Tibial nerve (tissue), 4 donors: ENCODE measurements at regions not wholly inside any gene's neighbourhood (a gene's known extent, or its start where the extent isn't known, plus 50 kb on each side); places are given as distances from the start of the nearest gene placed in this dataset.
"Not testable (repeated sequence)": the region's sequence is repeated elsewhere in the genome, so short reads cannot be mapped to it uniquely, and the experiment has no call there.

Source experiments
- DNase-seq, 2 donors: peaks; one replicate each; pipeline ENCODE4 v3.0.0-alpha.2; 2019; ENCODE audit warnings: low spot score in 2 of 2
- H3K27ac ChIP-seq, 4 donors: fragments of 200-600 bp; sonication (generic) in 3 of 4; one replicate each; pipeline ENCODE4 v1.5.1; 2017 to 2019; ENCODE audit warnings: mild to moderate bottlenecking in 1 of 4
- H3K27me3 ChIP-seq, 2 donors: fragments of 200-600 bp; sonication (generic) in 1 of 2; one replicate each; pipeline versions ENCODE4 v1.5.1 to v1.6.0; 2017 to 2019
- H3K36me3 ChIP-seq, 3 donors: fragments of 200-600 bp; sonication (generic); one replicate each; pipeline ENCODE4 v1.5.1; 2018 to 2019
- H3K4me1 ChIP-seq, 4 donors: fragments of 200-600 bp; sonication (generic) in 3 of 4; one replicate each; pipeline ENCODE4 v1.5.1; 2017 to 2019
- H3K4me3 ChIP-seq, 4 donors: fragments of 200-600 bp; sonication (generic) in 3 of 4; one replicate each; pipeline ENCODE4 v1.5.1; 2017 to 2019; ENCODE audit warnings: mild to moderate bottlenecking in 1 of 4, moderate library complexity in 1 of 4
- H3K9me3 ChIP-seq, 4 donors: fragments of 200-600 bp; sonication (generic) in 3 of 4; one replicate each; pipeline ENCODE4 v1.5.1; 2017 to 2019
- CTCF ChIP-seq, 5 experiments: fragments of 200-600 bp in 3 of 5; fragments of 450-650 bp in 2 of 5; sonication (generic) in 3 of 5; IDR thresholded peaks; one replicate each; pipeline ENCODE4 v1.5.1; 2016 to 2019; ENCODE audit warnings: antibody characterized with exemption in 5 of 5, mild to moderate bottlenecking in 3 of 5, moderate library complexity in 2 of 5
- EP300 ChIP-seq, 2 donors: sonication (generic); formaldehyde crosslinking; IDR thresholded peaks; one replicate each; pipeline ENCODE4 v1.6.1; 2017; ENCODE audit warnings: antibody characterized with exemption in 2 of 2, mild to moderate bottlenecking in 1 of 2
- POLR2A ChIP-seq, 2 donors: fragments of 450-650 bp; IDR thresholded peaks; one replicate each; pipeline ENCODE4 v1.6.1; 2017; ENCODE audit warnings: antibody characterized with exemption in 2 of 2, mild to moderate bottlenecking in 2 of 2, moderate library complexity in 2 of 2
- WGBS, 2 donors: methylation state at CpG; one replicate each; pipeline ENCODE4 v1.1.5; 2018; 5-methylcytosine and 5-hydroxymethylcytosine counted together

- Histone ChIP-seq H3K4me1 (no peaks in the 10 kb centered on the region), H3K27me3 (no peaks in the 10 kb centered on the region), H3K9me3 (no peaks in the 10 kb centered on the region), H3K27ac (no peak overlapping the region), H3K36me3 (no peaks in the 10 kb centered on the region), H3K4me3 (no peak overlapping the region)
- TF ChIP-seq CTCF (IDR thresholded peaks at IDR 0.05) (no peak), EP300 (IDR thresholded peaks at IDR 0.05) (no peak), POLR2A (IDR thresholded peaks at IDR 0.05) (no peak)
- no peak for DNase-seq
- WGBS, 2 donors = 82 to 91% methylated on average over 6 of the region's 6 CpGs
These were observed 186.7 kb upstream of the ARID1B start for GRCh38 chr6:156590482-156590881.

- Histone ChIP-seq H3K27ac (no peak overlapping the region), H3K36me3 (no peaks in the 10 kb centered on the region), H3K9me3 (no peaks in the 10 kb centered on the region), H3K27me3 (no peaks in the 10 kb centered on the region), H3K4me1 (no peaks in the 10 kb centered on the region), H3K4me3 (no peak overlapping the region)
- DNase-seq = no peak
- 34 to 36% methylated on average over 1 of the region's 1 CpG for WGBS, 2 donors
- TF ChIP-seq CTCF (IDR thresholded peaks at IDR 0.05) (no peak), EP300 (IDR thresholded peaks at IDR 0.05) (no peak), POLR2A (IDR thresholded peaks at IDR 0.05) (no peak)
These were observed 187.9 kb upstream of the ARID1B start for GRCh38 chr6:156589281-156589680.

GRCh38 chr6:156587751-156588301 is 189.4 kb upstream of the ARID1B start:
- no peaks in the 10 kb centered on the region for H3K27me3 ChIP-seq
- no peaks in the 10 kb centered on the region for H3K9me3 ChIP-seq
- H3K4me3 ChIP-seq = no peak overlapping the region
- H3K4me1 ChIP-seq = no peaks in the 10 kb centered on the region
- no peak for DNase-seq
- H3K27ac ChIP-seq = no peak overlapping the region
- no peak for TF ChIP-seq EP300 (IDR thresholded peaks at IDR 0.05)
- no peak for TF ChIP-seq POLR2A (IDR thresholded peaks at IDR 0.05)
- no peak for TF ChIP-seq CTCF (IDR thresholded peaks at IDR 0.05)
- WGBS, 2 donors = 88 to 92% methylated on average over 3 of the region's 3 CpGs
- no peaks in the 10 kb centered on the region for H3K36me3 ChIP-seq

- Histone ChIP-seq H3K27me3 (no peaks in the 10 kb centered on the region), H3K27ac (no peak overlapping the region), H3K9me3 (no peaks in the 10 kb centered on the region), H3K4me3 (no peak overlapping the region), H3K36me3 (no peaks in the 10 kb centered on the region), H3K4me1 (no peaks in the 10 kb centered on the region)
- no peak for DNase-seq
- TF ChIP-seq POLR2A (IDR thresholded peaks at IDR 0.05) (no peak), EP300 (IDR thresholded peaks at IDR 0.05) (no peak), CTCF (IDR thresholded peaks at IDR 0.05) (no peak)
These were observed 190.1 kb upstream of the ARID1B start for GRCh38 chr6:156587071-156587470.

- no peak for TF ChIP-seq EP300 (IDR thresholded peaks at IDR 0.05)
- TF ChIP-seq CTCF (IDR thresholded peaks at IDR 0.05) = no peak
- no peak for TF ChIP-seq POLR2A (IDR thresholded peaks at IDR 0.05)
- Histone ChIP-seq H3K4me3 (no peak overlapping the region), H3K27ac (no peak overlapping the region), H3K9me3 (no peaks in the 10 kb centered on the region), H3K4me1 (no peaks in the 10 kb centered on the region), H3K27me3 (no peaks in the 10 kb centered on the region), H3K36me3 (no peaks in the 10 kb centered on the region)
- WGBS, 2 donors = 52 to 67% methylated on average over 3 of the region's 3 CpGs
- DNase-seq = no peak
These were observed 191.3 kb upstream of the ARID1B start for GRCh38 chr6:156585859-156586258.

GRCh38 chr6:156584121-156584520 is 193.1 kb upstream of the ARID1B start:
- H3K36me3 ChIP-seq, DNase-seq, H3K27me3 ChIP-seq, H3K4me1 ChIP-seq, H3K27ac ChIP-seq, H3K4me3 ChIP-seq: not testable (repeated sequence)
- 41 to 61% methylated on average over 4 of the region's 4 CpGs for WGBS, 2 donors
- H3K9me3 ChIP-seq = peaks cover 0 to 13% (median 0%) of the 10 kb centered on the region in 4 donors
